ENCODE measurements at regions not wholly inside any gene's neighbourhood (a gene's known extent, or its start where the extent isn't known, plus 50 kb on each side); places are given as distances from the start of the nearest gene placed in this dataset.
"Not testable (repeated sequence)": the region's sequence is repeated elsewhere in the genome, so short reads cannot be mapped to it uniquely, and the experiment has no call there.

DNA sequence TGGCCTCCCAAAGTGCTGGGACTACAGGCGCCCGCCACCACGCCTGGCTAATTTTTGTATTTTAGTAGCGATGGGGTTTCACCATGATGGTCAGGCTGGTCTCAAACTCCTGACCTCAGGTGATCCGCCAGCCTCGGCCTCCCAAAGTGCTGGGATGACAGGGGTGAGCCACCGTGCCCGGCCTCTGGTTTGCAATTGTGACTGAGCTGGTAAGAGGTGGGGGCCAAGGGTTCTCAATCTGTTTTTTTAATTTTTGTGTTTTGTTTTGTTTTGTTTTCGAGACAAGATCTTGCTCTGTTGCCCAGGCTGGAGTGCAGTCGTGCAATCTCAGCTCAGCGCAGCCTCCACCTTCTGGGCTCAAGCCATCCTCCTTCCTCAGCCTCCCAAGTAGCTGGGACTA lies 196.2 kb downstream of the CRLF2 start:
- TF ChIP-seq, protein P1, sequence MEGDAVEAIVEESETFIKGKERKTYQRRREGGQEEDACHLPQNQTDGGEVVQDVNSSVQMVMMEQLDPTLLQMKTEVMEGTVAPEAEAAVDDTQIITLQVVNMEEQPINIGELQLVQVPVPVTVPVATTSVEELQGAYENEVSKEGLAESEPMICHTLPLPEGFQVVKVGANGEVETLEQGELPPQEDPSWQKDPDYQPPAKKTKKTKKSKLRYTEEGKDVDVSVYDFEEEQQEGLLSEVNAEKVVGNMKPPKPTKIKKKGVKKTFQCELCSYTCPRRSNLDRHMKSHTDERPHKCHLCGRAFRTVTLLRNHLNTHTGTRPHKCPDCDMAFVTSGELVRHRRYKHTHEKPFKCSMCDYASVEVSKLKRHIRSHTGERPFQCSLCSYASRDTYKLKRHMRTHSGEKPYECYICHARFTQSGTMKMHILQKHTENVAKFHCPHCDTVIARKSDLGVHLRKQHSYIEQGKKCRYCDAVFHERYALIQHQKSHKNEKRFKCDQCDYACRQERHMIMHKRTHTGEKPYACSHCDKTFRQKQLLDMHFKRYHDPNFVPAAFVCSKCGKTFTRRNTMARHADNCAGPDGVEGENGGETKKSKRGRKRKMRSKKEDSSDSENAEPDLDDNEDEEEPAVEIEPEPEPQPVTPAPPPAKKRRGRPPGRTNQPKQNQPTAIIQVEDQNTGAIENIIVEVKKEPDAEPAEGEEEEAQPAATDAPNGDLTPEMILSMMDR (IDR thresholded peaks at IDR 0.05; ENCODE audit: low read depth, low read length, poor library complexity, severe bottlenecking): not testable (repeated sequence)
- not testable (repeated sequence) for TF ChIP-seq EZH2phosphoT487 (IDR thresholded peaks at IDR 0.05; ENCODE audit: borderline replicate concordance, low read length)

Measured in DOHH2 (cell line).